Natural killer cell treated with Interleukin-12 subunit alpha and Interleukin-12 subunit beta and Interleukin-15 and Interleukin-18, amount 100 ng/mL, for 72 hours (primary cell): ENCODE measurements at regions not wholly inside any gene's neighbourhood (a gene's known extent, or its start where the extent isn't known, plus 50 kb on each side); places are given as distances from the start of the nearest gene placed in this dataset.

Experiments
- ATAC-seq, 2 donors: fragments of 150-1000 bp; cut with Tn5 transposase in 1 of 2; sonication (Bioruptor Pico), chemical (Tn5 transposase) in 1 of 2; 2 replicates each; pipeline ENCODE4 v1.10.0; 2021
- DNase-seq: peaks from one replicate; pipeline ENCODE4 v3.0.0; 2022; ENCODE audit warnings: low spot score
- H3K27ac Mint-ChIP-seq, 2 donors: 1 replicate in 1 of 2; 2 replicates in 1 of 2; pipeline ENCODE4 v1.8.0; 2022; ENCODE audit warnings: mixed read lengths in 2 of 2, mild to moderate bottlenecking in 1 of 2, moderate library complexity in 1 of 2
- H3K27me3 Mint-ChIP-seq, 2 donors: 1 replicate in 1 of 2; 2 replicates in 1 of 2; pipeline ENCODE4 v1.8.0; 2022; ENCODE audit warnings: mixed read lengths in 2 of 2
- H3K36me3 Mint-ChIP-seq: one replicate; pipeline ENCODE4 v1.8.0; 2022; ENCODE audit warnings: mixed read lengths
- H3K4me1 Mint-ChIP-seq, 2 donors: 1 replicate in 1 of 2; 2 replicates in 1 of 2; pipeline ENCODE4 v1.8.0; 2022; ENCODE audit warnings: low read depth in 2 of 2, mixed read lengths in 2 of 2, mild to moderate bottlenecking in 1 of 2
- H3K4me3 Mint-ChIP-seq: one replicate; pipeline ENCODE4 v1.8.0; 2022; ENCODE audit warnings: mixed read lengths
- H3K9me3 Mint-ChIP-seq: 2 replicates; pipeline ENCODE4 v1.8.0; 2022; ENCODE audit warnings: mixed read lengths

GRCh38 chr14:61128382-61129167 is 147.5 kb downstream of the SLC38A6 start:
- DNase-seq (no peak), ATAC-seq (no peak)
- H3K27ac Mint-ChIP-seq: no peak overlapping the region
- H3K36me3 Mint-ChIP-seq: no peaks in the 10 kb centered on the region
- H3K27me3 Mint-ChIP-seq: peaks cover 8 to 16% of the 10 kb centered on the region in 2 donors
- no peak overlapping the region for H3K4me3 Mint-ChIP-seq
- H3K4me1 Mint-ChIP-seq: no peaks in the 10 kb centered on the region
- no peaks in the 10 kb centered on the region for H3K9me3 Mint-ChIP-seq

GRCh38 chr14:61126603-61127498 is 145.8 kb downstream of the SLC38A6 start:
- H3K27ac Mint-ChIP-seq: no peak overlapping the region
- DNase-seq: no peak
- no peaks in the 10 kb centered on the region for H3K4me1 Mint-ChIP-seq
- no peak for ATAC-seq
- no peak overlapping the region for H3K4me3 Mint-ChIP-seq
- H3K36me3 Mint-ChIP-seq: no peaks in the 10 kb centered on the region
- H3K27me3 Mint-ChIP-seq: peaks cover 0 to 14% of the 10 kb centered on the region in 2 donors
- H3K9me3 Mint-ChIP-seq: no peaks in the 10 kb centered on the region

- Mint-ChIP-seq H3K9me3 (no peaks in the 10 kb centered on the region), H3K36me3 (no peaks in the 10 kb centered on the region), H3K27ac (no peak overlapping the region), H3K4me3 (no peak overlapping the region), H3K27me3 (peaks cover 0 to 14% of the 10 kb centered on the region in 2 donors), H3K4me1 (no peaks in the 10 kb centered on the region)
- no peak for DNase-seq
- ATAC-seq: peak in 1 of 2 donors; percentile 21
Measured at GRCh38 chr14:61125867-61126572, 145.0 kb downstream of the SLC38A6 start.

- DNase-seq: no peak
- Mint-ChIP-seq H3K27me3 (peaks cover 2 to 17% of the 10 kb centered on the region in 2 donors), H3K36me3 (no peaks in the 10 kb centered on the region), H3K4me1 (peaks cover 3 to 6% of the 10 kb centered on the region in 2 donors), H3K9me3 (no peaks in the 10 kb centered on the region), H3K27ac (no peak overlapping the region), H3K4me3 (no peak overlapping the region)
- no peak for ATAC-seq
Measured at GRCh38 chr14:61125041-61125866, 144.2 kb downstream of the SLC38A6 start.

GRCh38 chr14:61122862-61123261 is 141.8 kb downstream of the SLC38A6 start:
- no peak overlapping the region for H3K27ac Mint-ChIP-seq
- H3K9me3 Mint-ChIP-seq: no peaks in the 10 kb centered on the region
- H3K36me3 Mint-ChIP-seq: no peaks in the 10 kb centered on the region
- H3K4me3 Mint-ChIP-seq: no peak overlapping the region
- ATAC-seq: no peak
- DNase-seq: no peak
- peaks cover 10 to 19% of the 10 kb centered on the region in 2 donors for H3K27me3 Mint-ChIP-seq
- peaks cover 4 to 10% of the 10 kb centered on the region in 2 donors for H3K4me1 Mint-ChIP-seq

- Mint-ChIP-seq H3K9me3 (peaks cover 3% of the 10 kb centered on the region), H3K27me3 (peaks cover 10 to 18% of the 10 kb centered on the region in 2 donors), H3K4me1 (peaks cover 4 to 10% of the 10 kb centered on the region in 2 donors), H3K36me3 (no peaks in the 10 kb centered on the region), H3K4me3 (no peak overlapping the region), H3K27ac (no peak overlapping the region)
- DNase-seq (no peak), ATAC-seq (no peak)
Measured at GRCh38 chr14:61121355-61121787, 140.3 kb downstream of the SLC38A6 start.

- Mint-ChIP-seq H3K36me3 (no peaks in the 10 kb centered on the region), H3K4me3 (peak overlapping the region; percentile 69), H3K4me1 (peaks cover 4 to 10% of the 10 kb centered on the region in 2 donors), H3K27me3 (peaks cover 10 to 13% of the 10 kb centered on the region in 2 donors), H3K27ac (peak overlapping the region in 1 of 2 donors; percentile 47), H3K9me3 (peaks cover 3% of the 10 kb centered on the region)
- no peak for DNase-seq
- peak in 1 of 2 donors; percentile 36 for ATAC-seq
Measured at GRCh38 chr14:61120576-61120975, 139.5 kb downstream of the SLC38A6 start.

GRCh38 chr14:61119006-61119405 is 138.0 kb downstream of the SLC38A6 start:
- Mint-ChIP-seq H3K4me1 (peaks cover 4 to 10% of the 10 kb centered on the region in 2 donors), H3K27ac (no peak overlapping the region), H3K9me3 (peaks cover 7% of the 10 kb centered on the region), H3K36me3 (peaks cover 13% of the 10 kb centered on the region), H3K4me3 (no peak overlapping the region), H3K27me3 (peaks cover 10 to 13% of the 10 kb centered on the region in 2 donors)
- ATAC-seq (no peak), DNase-seq (no peak)

- H3K4me1 Mint-ChIP-seq: peaks cover 4 to 10% of the 10 kb centered on the region in 2 donors
- peak; percentile 40 for DNase-seq
- H3K4me3 Mint-ChIP-seq: no peak overlapping the region
- H3K9me3 Mint-ChIP-seq: peaks cover 7% of the 10 kb centered on the region
- peaks cover 11 to 13% of the 10 kb centered on the region in 2 donors for H3K27me3 Mint-ChIP-seq
- H3K36me3 Mint-ChIP-seq: peaks cover 17% of the 10 kb centered on the region
- no peak for ATAC-seq
- no peak overlapping the region for H3K27ac Mint-ChIP-seq
Measured at GRCh38 chr14:61116369-61116768, 135.3 kb downstream of the SLC38A6 start.

- Mint-ChIP-seq H3K36me3 (peaks cover 17% of the 10 kb centered on the region), H3K9me3 (peaks cover 7% of the 10 kb centered on the region), H3K27me3 (peaks cover 3 to 7% of the 10 kb centered on the region in 2 donors), H3K4me1 (no peaks in the 10 kb centered on the region), H3K27ac (no peak overlapping the region), H3K4me3 (no peak overlapping the region)
- no peak for ATAC-seq
- no peak for DNase-seq
Measured at GRCh38 chr14:61113561-61114225, 132.6 kb downstream of the SLC38A6 start.

- H3K27ac Mint-ChIP-seq: no peak overlapping the region
- peaks cover 17% of the 10 kb centered on the region for H3K36me3 Mint-ChIP-seq
- H3K27me3 Mint-ChIP-seq: peaks cover 3 to 7% of the 10 kb centered on the region in 2 donors
- H3K4me1 Mint-ChIP-seq: no peaks in the 10 kb centered on the region
- no peak overlapping the region for H3K4me3 Mint-ChIP-seq
- H3K9me3 Mint-ChIP-seq: peaks cover 7% of the 10 kb centered on the region
- DNase-seq: no peak
- ATAC-seq: no peak
Measured at GRCh38 chr14:61112506-61112905, 131.5 kb downstream of the SLC38A6 start.

- Mint-ChIP-seq H3K4me3 (no peak overlapping the region), H3K27ac (no peak overlapping the region), H3K9me3 (peaks cover 4% of the 10 kb centered on the region)
Measured at GRCh38 chr14:61111731-61112130, 130.7 kb downstream of the SLC38A6 start.

More at GRCh38 chr14:61111731-61112130, 130.7 kb downstream of the SLC38A6 start:
- DNase-seq (no peak), ATAC-seq (no peak)
- Mint-ChIP-seq H3K4me1 (no peaks in the 10 kb centered on the region), H3K27me3 (peaks cover 3 to 7% of the 10 kb centered on the region in 2 donors), H3K36me3 (peaks cover 17% of the 10 kb centered on the region)
